ENCODE measurements at regions not wholly inside any gene's neighbourhood (a gene's known extent, or its start where the extent isn't known, plus 50 kb on each side); places are given as distances from the start of the nearest gene placed in this dataset.

GRCh38 chr14:105817971-105818711 is 291.8 kb downstream of the TMEM121 start:
- H3K9me3 ChIP-seq: no peaks in the 10 kb centered on the region
- intact Hi-C loops (cut with DNase I; ENCODE audit: low total_unique reads): no loop called here
- H3K36me3 ChIP-seq: no peaks in the 10 kb centered on the region
- peak in 1 of 2 donors; percentile 26 for DNase-seq
- 65 to 80% (median 77%) methylated on average over 17 to 21 of the region's 21 CpGs for WGBS, 5 donors
- no peaks in the 10 kb centered on the region for H3K4me1 ChIP-seq
- TF ChIP-seq POLR2AphosphoS5 (IDR thresholded peaks at IDR 0.05) (no peak), POLR2A (IDR thresholded peaks at IDR 0.05) (no peak), EP300 (IDR thresholded peaks at IDR 0.05) (no peak), CTCF (IDR thresholded peaks at IDR 0.05) (no peak)
- H3K27me3 ChIP-seq: peaks cover 0 to 10% (median 0%) of the 10 kb centered on the region in 3 donors
- no peak overlapping the region for H3K4me3 ChIP-seq
- no peak overlapping the region for H3K27ac ChIP-seq

DNA sequence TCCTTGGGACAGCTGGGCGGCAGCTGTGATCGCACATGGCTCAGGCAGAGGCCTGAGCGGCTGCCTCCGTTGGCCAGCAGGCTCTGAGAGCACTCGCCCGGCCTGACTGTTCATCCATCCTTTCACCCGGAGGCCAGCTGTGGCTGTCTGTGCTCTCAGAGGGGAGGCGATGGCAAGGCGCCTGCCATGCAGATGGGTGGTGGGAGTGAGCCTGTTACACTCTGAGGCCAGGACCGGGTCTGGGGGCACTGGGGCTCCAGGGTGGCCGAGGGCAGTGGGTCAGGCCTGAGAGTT is 292.3 kb downstream of the TMEM121 start:
- H3K27me3 ChIP-seq: peaks cover 0 to 10% (median 0%) of the 10 kb centered on the region in 3 donors
- intact Hi-C loops (cut with DNase I; ENCODE audit: low total_unique reads): no loop called here
- H3K9me3 ChIP-seq: no peaks in the 10 kb centered on the region
- H3K4me3 ChIP-seq: no peak overlapping the region
- no peaks in the 10 kb centered on the region for H3K4me1 ChIP-seq
- H3K27ac ChIP-seq: no peak overlapping the region
- DNase-seq: no peak
- 74 to 91% (median 83%) methylated on average over 4 to 11 of the region's 11 CpGs for WGBS, 5 donors
- TF ChIP-seq CTCF (IDR thresholded peaks at IDR 0.05) (no peak), POLR2AphosphoS5 (IDR thresholded peaks at IDR 0.05) (no peak), EP300 (IDR thresholded peaks at IDR 0.05) (no peak), POLR2A (IDR thresholded peaks at IDR 0.05) (no peak)
- no peaks in the 10 kb centered on the region for H3K36me3 ChIP-seq

DNA sequence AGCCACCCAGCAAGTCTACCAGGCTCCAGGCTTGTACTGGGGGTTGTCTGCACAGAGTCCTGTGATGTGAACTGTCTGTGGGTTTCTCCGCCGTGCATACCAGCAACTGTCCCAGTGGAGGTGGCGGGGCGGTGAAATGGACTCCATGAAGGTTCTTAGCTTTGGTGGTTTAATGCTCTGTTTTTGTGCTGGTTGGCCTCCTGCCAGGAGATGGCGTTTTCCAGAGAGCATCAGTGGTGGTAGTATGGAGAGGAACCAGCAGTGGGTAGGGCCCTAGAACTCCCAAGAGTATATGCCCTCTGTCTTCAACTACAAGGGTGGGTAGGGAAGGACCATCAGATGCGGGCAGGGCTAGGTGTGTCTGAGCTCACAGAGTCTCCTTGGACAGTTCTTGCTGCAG is 303.8 kb downstream of the TMEM121 start:
- TF ChIP-seq POLR2A (IDR thresholded peaks at IDR 0.05): no peak
- no peak for TF ChIP-seq CTCF (IDR thresholded peaks at IDR 0.05)
- DNase-seq: no peak
- Histone ChIP-seq H3K4me3 (no peak overlapping the region), H3K27ac (no peak overlapping the region), H3K36me3 (no peaks in the 10 kb centered on the region), H3K27me3 (peaks cover 0 to 10% (median 0%) of the 10 kb centered on the region in 3 donors), H3K9me3 (peaks cover 0 to 12% (median 2%) of the 10 kb centered on the region in 4 donors), H3K4me1 (no peaks in the 10 kb centered on the region)
- intact Hi-C loops (cut with DNase I; ENCODE audit: low total_unique reads): no loop called here
- 67 to 74% (median 72%) methylated on average over 6 of the region's 6 CpGs for WGBS, 5 donors

DNA sequence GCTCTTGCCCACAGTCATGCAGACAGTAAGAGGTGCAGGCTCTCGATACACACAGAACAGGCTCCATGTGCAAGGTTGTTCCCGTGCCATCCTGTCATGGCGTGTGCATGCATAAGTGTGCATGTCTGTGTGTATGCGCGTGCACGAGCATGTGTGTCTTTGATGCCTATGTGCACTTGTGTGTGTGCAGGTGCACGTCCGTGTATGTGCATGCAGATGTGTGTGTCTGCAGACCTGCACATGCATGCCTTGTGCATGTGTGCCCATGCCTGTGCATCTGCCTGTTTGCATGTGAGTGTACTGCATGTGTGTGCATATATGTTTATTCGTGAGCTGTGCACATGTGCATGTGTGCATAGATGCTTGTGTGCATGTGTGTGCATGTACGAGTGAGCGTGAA is 309.8 kb downstream of the TMEM121 start:
- TF ChIP-seq POLR2A (IDR thresholded peaks at IDR 0.05): no peak
- no peak for TF ChIP-seq CTCF (IDR thresholded peaks at IDR 0.05)
- TF ChIP-seq EP300 (IDR thresholded peaks at IDR 0.05): no peak
- TF ChIP-seq POLR2AphosphoS5 (IDR thresholded peaks at IDR 0.05): no peak
- H3K4me3 ChIP-seq: no peak overlapping the region
- WGBS, 5 donors: 76 to 92% (median 90%) methylated on average over 6 to 11 of the region's 11 CpGs
- no peak for DNase-seq
- H3K4me1 ChIP-seq: no peaks in the 10 kb centered on the region
- H3K9me3 ChIP-seq: peaks cover 0 to 8% (median 2%) of the 10 kb centered on the region in 4 donors
- no peak overlapping the region for H3K27ac ChIP-seq
- no peaks in the 10 kb centered on the region for H3K36me3 ChIP-seq
- intact Hi-C loops (cut with DNase I; ENCODE audit: low total_unique reads): no loop called here
- H3K27me3 ChIP-seq: peaks cover 0 to 14% (median 0%) of the 10 kb centered on the region in 3 donors

All from stomach (tissue), 8 donors.